ENCODE measurements at regions not wholly inside any gene's neighbourhood (a gene's known extent, or its start where the extent isn't known, plus 50 kb on each side); places are given as distances from the start of the nearest gene placed in this dataset.
"Not testable (repeated sequence)": the region's sequence is repeated elsewhere in the genome, so short reads cannot be mapped to it uniquely, and the experiment has no call there.

GRCh38 chr14:28820677-28821076 is 54.1 kb downstream of the FOXG1 start:
- Mint-ChIP-seq H3K27me3 (no peaks in the 10 kb centered on the region), H3K4me3 (no peak overlapping the region), H3K27ac (no peak overlapping the region), H3K36me3 (ENCODE audit: low read depth) (no peaks in the 10 kb centered on the region), H3K9me3 (peaks cover 3% of the 10 kb centered on the region), H3K4me1 (no peaks in the 10 kb centered on the region)
- no peak for ATAC-seq (replicated peaks)

- no peaks in the 10 kb centered on the region for H3K36me3 Mint-ChIP-seq (ENCODE audit: low read depth)
Measured at GRCh38 chr14:28821993-28822392, 55.4 kb downstream of the FOXG1 start.

GRCh38 chr14:28823245-28823644 is 56.7 kb downstream of the FOXG1 start:
- Mint-ChIP-seq H3K4me1 (no peaks in the 10 kb centered on the region), H3K4me3 (no peak overlapping the region), H3K9me3 (peaks cover 15% of the 10 kb centered on the region), H3K36me3 (ENCODE audit: low read depth) (no peaks in the 10 kb centered on the region), H3K27ac (no peak overlapping the region), H3K27me3 (no peaks in the 10 kb centered on the region)
- no peak for ATAC-seq (replicated peaks)

More at GRCh38 chr14:28821993-28822392, 55.4 kb downstream of the FOXG1 start:
- no peak overlapping the region for H3K4me3 Mint-ChIP-seq
- H3K9me3 Mint-ChIP-seq: peaks cover 4% of the 10 kb centered on the region
- H3K27ac Mint-ChIP-seq: no peak overlapping the region
- H3K27me3 Mint-ChIP-seq: no peaks in the 10 kb centered on the region
- H3K4me1 Mint-ChIP-seq: no peaks in the 10 kb centered on the region
- no peak for ATAC-seq (replicated peaks)

GRCh38 chr14:28830115-28830534 is 63.5 kb downstream of the FOXG1 start:
- Mint-ChIP-seq H3K27ac (no peak overlapping the region), H3K27me3 (no peaks in the 10 kb centered on the region), H3K36me3 (ENCODE audit: low read depth) (no peaks in the 10 kb centered on the region), H3K4me1 (no peaks in the 10 kb centered on the region), H3K4me3 (no peak overlapping the region), H3K9me3 (peaks cover 22% of the 10 kb centered on the region)
- ATAC-seq (replicated peaks): no peak

- no peak overlapping the region for H3K27ac Mint-ChIP-seq
- no peaks in the 10 kb centered on the region for H3K27me3 Mint-ChIP-seq
- peak; percentile 42 for ATAC-seq (replicated peaks)
- H3K4me3 Mint-ChIP-seq: no peak overlapping the region
- no peaks in the 10 kb centered on the region for H3K4me1 Mint-ChIP-seq
- peaks cover 22% of the 10 kb centered on the region for H3K9me3 Mint-ChIP-seq
- no peaks in the 10 kb centered on the region for H3K36me3 Mint-ChIP-seq (ENCODE audit: low read depth)
Measured at GRCh38 chr14:28831126-28831525, 64.5 kb downstream of the FOXG1 start.

DNA sequence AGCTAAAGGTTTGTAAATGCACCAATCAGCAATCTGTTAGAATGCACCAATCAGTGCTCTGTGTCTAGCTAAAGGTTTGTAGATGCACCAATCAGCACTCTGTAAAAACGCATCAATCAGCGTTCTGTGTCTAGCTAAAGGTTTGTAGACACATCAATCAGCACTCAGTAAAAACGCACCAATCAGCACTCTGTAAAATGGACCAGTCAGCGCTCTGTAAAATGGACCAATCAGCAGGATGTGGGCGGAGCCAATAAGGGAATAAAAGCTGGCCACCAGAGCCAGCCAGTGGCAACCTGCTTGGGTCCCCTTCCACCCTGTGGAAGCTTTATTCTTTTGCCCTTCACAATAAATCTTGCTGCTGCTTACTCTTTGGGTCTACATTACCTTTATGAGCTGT is 76.0 kb downstream of the FOXG1 start:
- H3K36me3 Mint-ChIP-seq (ENCODE audit: low read depth); H3K4me1 Mint-ChIP-seq; H3K4me3 Mint-ChIP-seq; H3K27me3 Mint-ChIP-seq; ATAC-seq (replicated peaks); H3K27ac Mint-ChIP-seq: not testable (repeated sequence)
- peaks cover 25% of the 10 kb centered on the region for H3K9me3 Mint-ChIP-seq

- no peaks in the 10 kb centered on the region for H3K4me1 Mint-ChIP-seq
- no peak overlapping the region for H3K4me3 Mint-ChIP-seq
- no peak for ATAC-seq (replicated peaks)
- no peak overlapping the region for H3K27ac Mint-ChIP-seq
- H3K36me3 Mint-ChIP-seq (ENCODE audit: low read depth): no peaks in the 10 kb centered on the region
- peaks cover 16% of the 10 kb centered on the region for H3K9me3 Mint-ChIP-seq
- H3K27me3 Mint-ChIP-seq: no peaks in the 10 kb centered on the region
Measured at GRCh38 chr14:28867571-28867970, 101.0 kb downstream of the FOXG1 start.

- no peak overlapping the region for H3K27ac Mint-ChIP-seq
- no peaks in the 10 kb centered on the region for H3K4me1 Mint-ChIP-seq
- peaks cover 16% of the 10 kb centered on the region for H3K9me3 Mint-ChIP-seq
- H3K36me3 Mint-ChIP-seq (ENCODE audit: low read depth): no peaks in the 10 kb centered on the region
- no peaks in the 10 kb centered on the region for H3K27me3 Mint-ChIP-seq
- no peak for ATAC-seq (replicated peaks)
- no peak overlapping the region for H3K4me3 Mint-ChIP-seq
Measured at GRCh38 chr14:28870033-28870564, 103.5 kb downstream of the FOXG1 start.

GRCh38 chr14:28875934-28876571 is 109.5 kb downstream of the FOXG1 start:
- ATAC-seq (replicated peaks): no peak
- H3K36me3 Mint-ChIP-seq (ENCODE audit: low read depth): no peaks in the 10 kb centered on the region
- no peak overlapping the region for H3K27ac Mint-ChIP-seq
- H3K9me3 Mint-ChIP-seq: no peaks in the 10 kb centered on the region
- H3K4me3 Mint-ChIP-seq: no peak overlapping the region
- H3K4me1 Mint-ChIP-seq: no peaks in the 10 kb centered on the region
- H3K27me3 Mint-ChIP-seq: no peaks in the 10 kb centered on the region

GRCh38 chr14:28876572-28876945 is 110.0 kb downstream of the FOXG1 start:
- Mint-ChIP-seq H3K4me1 (no peaks in the 10 kb centered on the region), H3K27ac (no peak overlapping the region), H3K27me3 (no peaks in the 10 kb centered on the region), H3K4me3 (no peak overlapping the region), H3K36me3 (ENCODE audit: low read depth) (no peaks in the 10 kb centered on the region), H3K9me3 (no peaks in the 10 kb centered on the region)
- no peak for ATAC-seq (replicated peaks)

GRCh38 chr14:28877923-28878322 is 111.3 kb downstream of the FOXG1 start:
- no peaks in the 10 kb centered on the region for H3K27me3 Mint-ChIP-seq
- H3K4me1 Mint-ChIP-seq: no peaks in the 10 kb centered on the region
- ATAC-seq (replicated peaks): no peak
- no peaks in the 10 kb centered on the region for H3K36me3 Mint-ChIP-seq (ENCODE audit: low read depth)
- no peak overlapping the region for H3K4me3 Mint-ChIP-seq
- H3K9me3 Mint-ChIP-seq: no peaks in the 10 kb centered on the region
- H3K27ac Mint-ChIP-seq: no peak overlapping the region

DNA sequence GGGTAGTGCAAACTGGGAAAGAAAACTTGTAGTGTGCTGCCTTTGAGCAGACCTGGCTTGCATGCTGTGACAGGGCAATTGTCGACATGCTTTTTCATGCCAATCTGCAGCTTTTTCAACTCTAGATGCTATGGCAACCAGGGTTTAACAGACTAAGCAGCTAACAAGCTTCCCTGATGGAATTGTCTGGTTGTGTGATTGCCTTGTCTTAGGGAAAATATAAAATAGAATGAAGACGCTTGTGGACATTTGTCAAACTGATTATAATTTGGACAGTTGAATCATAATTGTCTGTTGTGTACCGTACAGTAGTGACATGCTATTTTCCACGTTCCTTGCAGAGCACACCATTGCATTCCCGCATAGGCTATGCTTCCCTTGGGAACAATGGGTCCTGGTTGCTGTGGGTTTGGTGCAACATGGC is 113.0 kb downstream of the FOXG1 start:
- Mint-ChIP-seq H3K36me3 (ENCODE audit: low read depth) (no peaks in the 10 kb centered on the region), H3K9me3 (no peaks in the 10 kb centered on the region), H3K4me3 (no peak overlapping the region), H3K4me1 (no peaks in the 10 kb centered on the region), H3K27me3 (no peaks in the 10 kb centered on the region), H3K27ac (no peak overlapping the region)
- no peak for ATAC-seq (replicated peaks)

DNA sequence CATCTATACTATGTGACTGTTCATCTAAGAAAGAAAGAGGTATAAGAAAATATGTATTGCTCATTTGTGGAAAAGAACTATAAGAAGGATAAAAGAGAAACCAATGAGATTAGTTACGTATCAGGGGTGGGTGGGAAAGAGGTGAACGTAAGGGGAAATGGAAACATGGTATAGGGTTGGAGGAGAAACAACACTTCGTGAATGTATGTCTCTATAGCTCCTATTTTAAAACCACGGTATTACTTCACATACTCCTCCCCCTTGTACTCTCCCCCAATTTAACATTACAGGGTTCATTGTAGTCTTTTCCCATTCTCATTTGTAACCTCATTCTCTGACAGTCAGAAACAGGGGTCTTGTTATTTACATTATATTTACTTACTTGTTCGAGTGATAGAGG is 120.4 kb downstream of the FOXG1 start:
- H3K36me3 Mint-ChIP-seq (ENCODE audit: low read depth): no peaks in the 10 kb centered on the region
- H3K27ac Mint-ChIP-seq: no peak overlapping the region
- no peaks in the 10 kb centered on the region for H3K4me1 Mint-ChIP-seq
- ATAC-seq (replicated peaks): no peak
- peaks cover 20% of the 10 kb centered on the region for H3K9me3 Mint-ChIP-seq
- no peaks in the 10 kb centered on the region for H3K27me3 Mint-ChIP-seq
- no peak overlapping the region for H3K4me3 Mint-ChIP-seq

DNA sequence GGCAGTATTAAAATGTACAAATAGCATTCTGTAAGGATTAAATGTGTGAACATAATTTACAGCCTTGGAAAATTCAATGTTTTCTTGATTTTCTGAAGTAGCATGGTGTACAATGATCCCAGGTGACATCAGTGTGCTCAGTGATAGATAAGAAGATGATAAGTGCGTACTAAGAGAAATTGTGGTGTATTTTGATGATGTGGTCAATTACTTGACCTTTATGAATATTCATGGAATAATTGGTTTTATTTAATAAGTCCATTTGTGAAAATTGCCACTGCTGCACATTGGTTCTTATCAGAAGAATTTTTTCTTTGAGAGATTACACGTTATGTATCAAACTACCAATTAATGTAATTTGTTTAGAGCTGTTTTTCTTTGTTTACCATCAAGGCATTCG is 128.8 kb downstream of the FOXG1 start:
- Mint-ChIP-seq H3K9me3 (peaks cover 2% of the 10 kb centered on the region), H3K27ac (no peak overlapping the region), H3K4me3 (no peak overlapping the region), H3K27me3 (no peaks in the 10 kb centered on the region), H3K4me1 (no peaks in the 10 kb centered on the region), H3K36me3 (ENCODE audit: low read depth) (no peaks in the 10 kb centered on the region)
- ATAC-seq (replicated peaks): no peak

DNA sequence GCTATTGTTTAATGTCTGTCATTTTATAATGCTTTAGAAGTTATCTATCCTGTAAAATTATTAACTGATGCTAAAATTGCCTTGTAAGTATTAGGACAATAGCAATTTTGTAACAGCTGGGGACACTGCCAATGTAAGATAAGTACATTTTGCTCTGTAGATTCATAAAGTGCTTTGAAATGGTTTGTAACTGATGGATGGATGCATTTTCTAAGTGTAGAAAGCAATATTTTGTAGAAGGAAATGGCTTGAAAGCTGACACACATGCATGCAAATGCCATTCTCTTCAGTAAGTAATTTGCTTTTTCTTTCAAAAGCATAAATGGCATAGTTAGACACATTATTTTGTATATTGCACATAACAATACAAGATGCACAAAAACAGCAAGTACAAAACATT is 129.8 kb downstream of the FOXG1 start:
- no peaks in the 10 kb centered on the region for H3K36me3 Mint-ChIP-seq (ENCODE audit: low read depth)
- no peak overlapping the region for H3K4me3 Mint-ChIP-seq
- H3K9me3 Mint-ChIP-seq: no peaks in the 10 kb centered on the region
- H3K4me1 Mint-ChIP-seq: no peaks in the 10 kb centered on the region
- no peak for ATAC-seq (replicated peaks)
- H3K27ac Mint-ChIP-seq: no peak overlapping the region
- H3K27me3 Mint-ChIP-seq: no peaks in the 10 kb centered on the region

GRCh38 chr14:28901631-28902030 is 135.0 kb downstream of the FOXG1 start:
- H3K4me1 Mint-ChIP-seq: no peaks in the 10 kb centered on the region
- peaks cover 8% of the 10 kb centered on the region for H3K9me3 Mint-ChIP-seq
- H3K36me3 Mint-ChIP-seq (ENCODE audit: low read depth): no peaks in the 10 kb centered on the region
- H3K4me3 Mint-ChIP-seq: no peak overlapping the region
- H3K27ac Mint-ChIP-seq: no peak overlapping the region
- no peak for ATAC-seq (replicated peaks)
- H3K27me3 Mint-ChIP-seq: no peaks in the 10 kb centered on the region
